Omental fat pad (tissue), 3 donors: ENCODE measurements at regions not wholly inside any gene's neighbourhood (a gene's known extent, or its start where the extent isn't known, plus 50 kb on each side); places are given as distances from the start of the nearest gene placed in this dataset.
A peak's percentile ranks its signal among the peaks of the same experiment; 100 is the strongest.

Source experiments
- ATAC-seq: fragments of 150-250 bp; one replicate; pipeline ENCODE4 v1.9.1; 2016; ENCODE audit warnings: mild to moderate bottlenecking, moderate library complexity; ENCODE audit not compliant: low FRiP score
- DNase-seq: peaks from one replicate; pipeline ENCODE4 v3.0.0-alpha.2; 2019; ENCODE audit warnings: low spot score
- CTCF ChIP-seq, 3 donors: fragments of 450-650 bp; IDR thresholded peaks; one replicate each; pipeline ENCODE4 v1.5.1; 2016 to 2017; ENCODE audit warnings: antibody characterized with exemption in 3 of 3, mild to moderate bottlenecking in 3 of 3, moderate library complexity in 2 of 3

- TF ChIP-seq CTCF (IDR thresholded peaks at IDR 0.05), result no peak
- DNase-seq, result no peak
- ATAC-seq, result no peak
Measured at GRCh38 chr18:45363196-45363595, 252.1 kb upstream of the SLC14A2 start.

GRCh38 chr18:45365835-45366234, 249.4 kb upstream of the SLC14A2 start:
- no peak for TF ChIP-seq CTCF (IDR thresholded peaks at IDR 0.05)
- ATAC-seq, result no peak

GRCh38 chr18:45370255-45371010, 244.8 kb upstream of the SLC14A2 start:
- TF ChIP-seq CTCF (IDR thresholded peaks at IDR 0.05), result no peak
- peak; percentile 26 for ATAC-seq
- peak; percentile 28 for DNase-seq

More at GRCh38 chr18:45365835-45366234, 249.4 kb upstream of the SLC14A2 start:
- DNase-seq, result no peak

- no peak for TF ChIP-seq CTCF (IDR thresholded peaks at IDR 0.05)
- ATAC-seq (no peak), DNase-seq (no peak)
Measured at GRCh38 chr18:45373286-45373880, 241.9 kb upstream of the SLC14A2 start.

- no peak for TF ChIP-seq CTCF (IDR thresholded peaks at IDR 0.05)
- DNase-seq (no peak), ATAC-seq (no peak)
Measured at GRCh38 chr18:45374236-45374635, 241.0 kb upstream of the SLC14A2 start.

GRCh38 chr18:45374878-45375630, 240.2 kb upstream of the SLC14A2 start:
- no peak for TF ChIP-seq CTCF (IDR thresholded peaks at IDR 0.05)
- DNase-seq (no peak), ATAC-seq (no peak)
